SW 1271 (cell line): ENCODE measurements at regions not wholly inside any gene's neighbourhood (a gene's known extent, or its start where the extent isn't known, plus 50 kb on each side); places are given as distances from the start of the nearest gene placed in this dataset.

Experiments
- DNase-seq, 2 experiments: peaks; one replicate each; lab custom pipeline; 2025; lab: John Stamatoyannopoulos, UW

GRCh38 chr1:163807331-163808049, 485.7 kb downstream of the NUF2 start:
- DNase-seq, result no peak

- DNase-seq, result no peak
Measured at GRCh38 chr1:163813251-163813650, 491.5 kb downstream of the NUF2 start.

- DNase-seq, result no peak
Measured at GRCh38 chr1:163820226-163820625, 498.5 kb downstream of the NUF2 start.

- DNase-seq, result no peak
Measured at GRCh38 chr1:163820766-163821165, 499.0 kb downstream of the NUF2 start.

GRCh38 chr1:163821679-163822078, 499.9 kb downstream of the NUF2 start:
- no peak for DNase-seq

GRCh38 chr1:163823017-163823416, 501.3 kb downstream of the NUF2 start:
- DNase-seq, result no peak

- DNase-seq, result no peak
Measured at GRCh38 chr1:163824006-163824405, 502.3 kb downstream of the NUF2 start.

GRCh38 chr1:163824490-163824889, 502.7 kb downstream of the NUF2 start:
- DNase-seq, result no peak

- DNase-seq, result no peak
Measured at GRCh38 chr1:163826500-163826899, 504.7 kb downstream of the NUF2 start.

- no peak for DNase-seq
Measured at GRCh38 chr1:163834778-163835177, 513.0 kb downstream of the NUF2 start.

GRCh38 chr1:163836481-163836880, 514.7 kb downstream of the NUF2 start:
- DNase-seq, result no peak

- DNase-seq, result no peak
Measured at GRCh38 chr1:163837206-163837605, 515.5 kb downstream of the NUF2 start.

- no peak for DNase-seq
Measured at GRCh38 chr1:163842571-163842970, 520.8 kb downstream of the NUF2 start.

- no peak for DNase-seq
Measured at GRCh38 chr1:163844459-163844858, 522.7 kb downstream of the NUF2 start.

- no peak for DNase-seq
Measured at GRCh38 chr1:163845279-163845678, 523.5 kb downstream of the NUF2 start.

GRCh38 chr1:163863731-163864130, 542.0 kb downstream of the NUF2 start:
- no peak for DNase-seq

- no peak for DNase-seq
Measured at GRCh38 chr1:163864207-163864606, 542.5 kb downstream of the NUF2 start.

GRCh38 chr1:163866564-163866963, 544.8 kb downstream of the NUF2 start:
- no peak for DNase-seq

GRCh38 chr1:163870666-163871065, 548.9 kb downstream of the NUF2 start:
- DNase-seq, result no peak

GRCh38 chr1:163872067-163872466, 550.3 kb downstream of the NUF2 start:
- DNase-seq, result no peak

GRCh38 chr1:163874070-163874469, 552.3 kb downstream of the NUF2 start:
- no peak for DNase-seq

GRCh38 chr1:163875200-163875926, 553.6 kb downstream of the NUF2 start:
- no peak for DNase-seq

- DNase-seq, result no peak
Measured at GRCh38 chr1:163875927-163876320, 554.2 kb downstream of the NUF2 start.

- DNase-seq, result no peak
Measured at GRCh38 chr1:163876546-163876945, 554.8 kb downstream of the NUF2 start.
